HepG2 (cell line): ENCODE measurements at regions not wholly inside any gene's neighbourhood (a gene's known extent, or its start where the extent isn't known, plus 50 kb on each side); places are given as distances from the start of the nearest gene placed in this dataset.

Source experiments
- AKAP8 ChIP-seq: sonication (generic); formaldehyde crosslinking; IDR thresholded peaks from 2 replicates; pipeline ENCODE4 v1.5.1; 2020; ENCODE audit warnings: mild to moderate bottlenecking, missing genetic modification reagents
- ATAD3A ChIP-seq: sonication (generic); formaldehyde crosslinking; IDR thresholded peaks from 2 replicates; pipeline ENCODE4 v1.4.0; 2020; ENCODE audit warnings: missing genetic modification reagents
- BCL6 ChIP-seq: IDR thresholded peaks from 2 replicates; pipeline ENCODE4 v1.6.1; 2016; ENCODE audit warnings: missing genetic modification reagents, missing compliant biosample characterization
- FOXA1 ChIP-seq, 2 experiments: fragments of 450-650 bp in 1 of 2; sonication (generic) in 1 of 2; formaldehyde crosslinking in 1 of 2; IDR thresholded peaks; 2 replicates each; pipeline versions ENCODE4 v1.4.0 to v1.6.1; 2016 to 2020; ENCODE audit warnings: missing genetic modification reagents in 1 of 2
- FOXP4 ChIP-seq: sonication (generic); formaldehyde crosslinking; IDR thresholded peaks from 2 replicates; pipeline ENCODE4 v1.4.0; 2020; ENCODE audit warnings: missing genetic modification reagents
- GZF1 ChIP-seq: sonication (generic); formaldehyde crosslinking; IDR thresholded peaks from 2 replicates; pipeline ENCODE4 v1.5.1; 2020; ENCODE audit warnings: mild to moderate bottlenecking, missing genetic modification reagents
- MEF2D ChIP-seq: sonication (generic); formaldehyde crosslinking; IDR thresholded peaks from 2 replicates; pipeline ENCODE4 v1.5.1; 2020; ENCODE audit warnings: mild to moderate bottlenecking, missing genetic modification reagents
- REXO4 ChIP-seq: sonication (generic); formaldehyde crosslinking; IDR thresholded peaks from 2 replicates; pipeline ENCODE4 v1.8.0; 2022; ENCODE audit warnings: missing genetic modification reagents, mild to moderate bottlenecking, borderline replicate concordance
- TSC22D2 ChIP-seq: sonication (generic); formaldehyde crosslinking; IDR thresholded peaks from 2 replicates; pipeline ENCODE4 v1.5.1; 2020; ENCODE audit warnings: missing genetic modification reagents, mild to moderate bottlenecking, borderline replicate concordance
- ZC3H4 ChIP-seq: sonication (generic); formaldehyde crosslinking; IDR thresholded peaks from 2 replicates; pipeline ENCODE4 v1.4.0; 2020; ENCODE audit warnings: missing genetic modification reagents, borderline replicate concordance
- ZNF138 ChIP-seq: sonication (generic); formaldehyde crosslinking; IDR thresholded peaks from 2 replicates; pipeline ENCODE4 v1.5.0; 2020; ENCODE audit warnings: mild to moderate bottlenecking, low read depth, missing genetic modification reagents
- ZNF24 ChIP-seq: fragments of 450-650 bp; IDR thresholded peaks from 2 replicates; pipeline ENCODE4 v1.6.1; 2017; ENCODE audit warnings: antibody characterized with exemption, mild to moderate bottlenecking
- ZNF670 ChIP-seq: sonication (generic); formaldehyde crosslinking; IDR thresholded peaks from 2 replicates; pipeline ENCODE4 v1.8.0; 2022; ENCODE audit warnings: mild to moderate bottlenecking, missing genetic modification reagents, borderline replicate concordance
- ZNF674 ChIP-seq: sonication (generic); formaldehyde crosslinking; IDR thresholded peaks from 2 replicates; pipeline ENCODE4 v1.5.0; 2020; ENCODE audit warnings: low read depth, mild to moderate bottlenecking, missing genetic modification reagents
- TF ChIP-seq, protein P1 (sequence below): IDR thresholded peaks from 2 replicates; pipeline ENCODE4 v1.4.0; 2020; ENCODE audit warnings: mild to moderate bottlenecking, missing genetic modification reagents
- TF ChIP-seq, protein P2 (sequence below): IDR thresholded peaks from 2 replicates; pipeline ENCODE4 v1.6.1; 2016; ENCODE audit warnings: missing genetic modification reagents, missing compliant biosample characterization
- TF ChIP-seq, protein P3 (sequence below): sonication (generic); formaldehyde crosslinking; IDR thresholded peaks from 2 replicates; pipeline ENCODE4 v1.5.1; 2020; ENCODE audit warnings: missing genetic modification reagents, mild to moderate bottlenecking, borderline replicate concordance
- TF ChIP-seq, protein P4 (sequence below): fragments of 450-650 bp; IDR thresholded peaks from 2 replicates; pipeline ENCODE4 v1.6.1; 2017; ENCODE audit warnings: mild to moderate bottlenecking

- TF ChIP-seq ZNF670 (CRISPR knock-in tag) (no peak), ZC3H4 (CRISPR knock-in tag) (no peak), MEF2D (no peak), AKAP8 (CRISPR knock-in tag) (no peak), ZNF138 (CRISPR knock-in tag) (no peak), ZNF674 (CRISPR knock-in tag) (no peak), ZNF24 (peak; percentile 82; the same call in 1 of the 2 replicates), ATAD3A (CRISPR knock-in tag) (no peak), TSC22D2 (no peak), FOXA1 (IDR thresholded peaks at IDR 0.05) (no peak), FOXA1 (CRISPR knock-in tag; IDR thresholded peaks at IDR 0.05) (no peak), REXO4 (CRISPR knock-in tag) (no peak), GZF1 (CRISPR knock-in tag) (no peak), BCL6 (CRISPR knock-in tag) (no peak), FOXP4 (CRISPR knock-in tag) (no peak)
- TF ChIP-seq, protein P1, sequence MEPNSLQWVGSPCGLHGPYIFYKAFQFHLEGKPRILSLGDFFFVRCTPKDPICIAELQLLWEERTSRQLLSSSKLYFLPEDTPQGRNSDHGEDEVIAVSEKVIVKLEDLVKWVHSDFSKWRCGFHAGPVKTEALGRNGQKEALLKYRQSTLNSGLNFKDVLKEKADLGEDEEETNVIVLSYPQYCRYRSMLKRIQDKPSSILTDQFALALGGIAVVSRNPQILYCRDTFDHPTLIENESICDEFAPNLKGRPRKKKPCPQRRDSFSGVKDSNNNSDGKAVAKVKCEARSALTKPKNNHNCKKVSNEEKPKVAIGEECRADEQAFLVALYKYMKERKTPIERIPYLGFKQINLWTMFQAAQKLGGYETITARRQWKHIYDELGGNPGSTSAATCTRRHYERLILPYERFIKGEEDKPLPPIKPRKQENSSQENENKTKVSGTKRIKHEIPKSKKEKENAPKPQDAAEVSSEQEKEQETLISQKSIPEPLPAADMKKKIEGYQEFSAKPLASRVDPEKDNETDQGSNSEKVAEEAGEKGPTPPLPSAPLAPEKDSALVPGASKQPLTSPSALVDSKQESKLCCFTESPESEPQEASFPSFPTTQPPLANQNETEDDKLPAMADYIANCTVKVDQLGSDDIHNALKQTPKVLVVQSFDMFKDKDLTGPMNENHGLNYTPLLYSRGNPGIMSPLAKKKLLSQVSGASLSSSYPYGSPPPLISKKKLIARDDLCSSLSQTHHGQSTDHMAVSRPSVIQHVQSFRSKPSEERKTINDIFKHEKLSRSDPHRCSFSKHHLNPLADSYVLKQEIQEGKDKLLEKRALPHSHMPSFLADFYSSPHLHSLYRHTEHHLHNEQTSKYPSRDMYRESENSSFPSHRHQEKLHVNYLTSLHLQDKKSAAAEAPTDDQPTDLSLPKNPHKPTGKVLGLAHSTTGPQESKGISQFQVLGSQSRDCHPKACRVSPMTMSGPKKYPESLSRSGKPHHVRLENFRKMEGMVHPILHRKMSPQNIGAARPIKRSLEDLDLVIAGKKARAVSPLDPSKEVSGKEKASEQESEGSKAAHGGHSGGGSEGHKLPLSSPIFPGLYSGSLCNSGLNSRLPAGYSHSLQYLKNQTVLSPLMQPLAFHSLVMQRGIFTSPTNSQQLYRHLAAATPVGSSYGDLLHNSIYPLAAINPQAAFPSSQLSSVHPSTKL (CRISPR knock-in tag) = peak; percentile 53
- TF ChIP-seq, protein P2, sequence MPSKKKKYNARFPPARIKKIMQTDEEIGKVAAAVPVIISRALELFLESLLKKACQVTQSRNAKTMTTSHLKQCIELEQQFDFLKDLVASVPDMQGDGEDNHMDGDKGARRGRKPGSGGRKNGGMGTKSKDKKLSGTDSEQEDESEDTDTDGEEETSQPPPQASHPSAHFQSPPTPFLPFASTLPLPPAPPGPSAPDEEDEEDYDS (CRISPR knock-in tag) = 0 out of 2 replicates have a peak, but pooled peaks have one; percentile 12
- TF ChIP-seq, protein P3, sequence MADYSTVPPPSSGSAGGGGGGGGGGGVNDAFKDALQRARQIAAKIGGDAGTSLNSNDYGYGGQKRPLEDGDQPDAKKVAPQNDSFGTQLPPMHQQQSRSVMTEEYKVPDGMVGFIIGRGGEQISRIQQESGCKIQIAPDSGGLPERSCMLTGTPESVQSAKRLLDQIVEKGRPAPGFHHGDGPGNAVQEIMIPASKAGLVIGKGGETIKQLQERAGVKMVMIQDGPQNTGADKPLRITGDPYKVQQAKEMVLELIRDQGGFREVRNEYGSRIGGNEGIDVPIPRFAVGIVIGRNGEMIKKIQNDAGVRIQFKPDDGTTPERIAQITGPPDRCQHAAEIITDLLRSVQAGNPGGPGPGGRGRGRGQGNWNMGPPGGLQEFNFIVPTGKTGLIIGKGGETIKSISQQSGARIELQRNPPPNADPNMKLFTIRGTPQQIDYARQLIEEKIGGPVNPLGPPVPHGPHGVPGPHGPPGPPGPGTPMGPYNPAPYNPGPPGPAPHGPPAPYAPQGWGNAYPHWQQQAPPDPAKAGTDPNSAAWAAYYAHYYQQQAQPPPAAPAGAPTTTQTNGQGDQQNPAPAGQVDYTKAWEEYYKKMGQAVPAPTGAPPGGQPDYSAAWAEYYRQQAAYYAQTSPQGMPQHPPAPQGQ (CRISPR knock-in tag) = no peak
- TF ChIP-seq, protein P4, sequence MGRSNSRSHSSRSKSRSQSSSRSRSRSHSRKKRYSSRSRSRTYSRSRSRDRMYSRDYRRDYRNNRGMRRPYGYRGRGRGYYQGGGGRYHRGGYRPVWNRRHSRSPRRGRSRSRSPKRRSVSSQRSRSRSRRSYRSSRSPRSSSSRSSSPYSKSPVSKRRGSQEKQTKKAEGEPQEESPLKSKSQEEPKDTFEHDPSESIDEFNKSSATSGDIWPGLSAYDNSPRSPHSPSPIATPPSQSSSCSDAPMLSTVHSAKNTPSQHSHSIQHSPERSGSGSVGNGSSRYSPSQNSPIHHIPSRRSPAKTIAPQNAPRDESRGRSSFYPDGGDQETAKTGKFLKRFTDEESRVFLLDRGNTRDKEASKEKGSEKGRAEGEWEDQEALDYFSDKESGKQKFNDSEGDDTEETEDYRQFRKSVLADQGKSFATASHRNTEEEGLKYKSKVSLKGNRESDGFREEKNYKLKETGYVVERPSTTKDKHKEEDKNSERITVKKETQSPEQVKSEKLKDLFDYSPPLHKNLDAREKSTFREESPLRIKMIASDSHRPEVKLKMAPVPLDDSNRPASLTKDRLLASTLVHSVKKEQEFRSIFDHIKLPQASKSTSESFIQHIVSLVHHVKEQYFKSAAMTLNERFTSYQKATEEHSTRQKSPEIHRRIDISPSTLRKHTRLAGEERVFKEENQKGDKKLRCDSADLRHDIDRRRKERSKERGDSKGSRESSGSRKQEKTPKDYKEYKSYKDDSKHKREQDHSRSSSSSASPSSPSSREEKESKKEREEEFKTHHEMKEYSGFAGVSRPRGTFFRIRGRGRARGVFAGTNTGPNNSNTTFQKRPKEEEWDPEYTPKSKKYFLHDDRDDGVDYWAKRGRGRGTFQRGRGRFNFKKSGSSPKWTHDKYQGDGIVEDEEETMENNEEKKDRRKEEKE = no peak
Measured at GRCh38 chr6:28802417-28803336, 121.1 kb downstream of the TRIM27 start (continued).
